Liver (tissue), 7 donors: ENCODE measurements at regions not wholly inside any gene's neighbourhood (a gene's known extent, or its start where the extent isn't known, plus 50 kb on each side); places are given as distances from the start of the nearest gene placed in this dataset.

ENCODE experiments used
- DNase-seq: peaks from one replicate; pipeline ENCODE4 v3.0.0-alpha.2; 2017; ENCODE audit warnings: low spot score
- H3K27ac ChIP-seq, 2 donors: one replicate each; pipeline ENCODE4 v1.7.0; 2013; ENCODE audit warnings: inconsistent platforms in 2 of 2, low read length in 2 of 2, control low read depth in 1 of 2, low read depth in 1 of 2, mild to moderate bottlenecking in 1 of 2
- H3K27me3 ChIP-seq, 4 donors: one replicate each; pipeline versions ENCODE4 v1.6.1 to v1.7.0; 2013; ENCODE audit warnings: low read length in 3 of 4, inconsistent platforms in 1 of 4, mild to moderate bottlenecking in 1 of 4, moderate library complexity in 1 of 4; ENCODE audit not compliant: control insufficient read depth in 4 of 4, insufficient read depth in 4 of 4
- H3K36me3 ChIP-seq, 4 donors: one replicate each; pipeline versions ENCODE4 v1.6.1 to v1.7.0; 2013; ENCODE audit warnings: low read length in 3 of 4, mild to moderate bottlenecking in 3 of 4, low read depth in 1 of 4, moderate library complexity in 1 of 4; ENCODE audit not compliant: control insufficient read depth in 4 of 4, insufficient read depth in 3 of 4
- H3K4me1 ChIP-seq, 4 donors: one replicate each; pipeline versions ENCODE4 v1.6.1 to v1.7.0; 2013; ENCODE audit warnings: low read length in 3 of 4, mild to moderate bottlenecking in 3 of 4, moderate library complexity in 1 of 4; ENCODE audit not compliant: control insufficient read depth in 4 of 4, insufficient read depth in 4 of 4
- H3K4me3 ChIP-seq, 3 donors: one replicate each; pipeline versions ENCODE4 v1.6.1 to v1.7.0; 2013; ENCODE audit warnings: low read length in 3 of 3, control low read depth in 1 of 3, low read depth in 1 of 3, mild to moderate bottlenecking in 1 of 3
- H3K9ac ChIP-seq, 2 donors: one replicate each; pipeline ENCODE4 v1.7.0; 2013; ENCODE audit warnings: low read length in 2 of 2, mild to moderate bottlenecking in 2 of 2, moderate library complexity in 2 of 2, control low read depth in 1 of 2, low read depth in 1 of 2
- H3K9me3 ChIP-seq, 4 donors: one replicate each; pipeline versions ENCODE4 v1.6.1 to v1.7.0; 2013; ENCODE audit warnings: low read length in 3 of 4; ENCODE audit not compliant: control insufficient read depth in 4 of 4
- FOXA1 ChIP-seq: IDR thresholded peaks from 2 replicates; pipeline ENCODE4 v1.6.1; 2016; ENCODE audit warnings: antibody characterized with exemption
- FOXA2 ChIP-seq: IDR thresholded peaks from 2 replicates; pipeline ENCODE4 v1.6.1; 2016; ENCODE audit warnings: antibody characterized with exemption
- GABPA ChIP-seq, 2 donors: IDR thresholded peaks in 1 of 2; conservative IDR thresholded peaks in 1 of 2; 2 replicates each; pipeline ENCODE4 v1.6.1; 2016; ENCODE audit warnings: antibody characterized with exemption in 2 of 2, mild to moderate bottlenecking in 1 of 2, moderate library complexity in 1 of 2
- HNF4A ChIP-seq, 2 donors: conservative IDR thresholded peaks; 2 replicates each; pipeline ENCODE4 v1.6.1; 2016; ENCODE audit warnings: antibody characterized with exemption in 2 of 2, mild to moderate bottlenecking in 2 of 2
- HNF4G ChIP-seq: IDR thresholded peaks from 2 replicates; pipeline ENCODE4 v1.6.1; 2016; ENCODE audit warnings: antibody characterized with exemption
- JUND ChIP-seq, 2 donors: IDR thresholded peaks; 2 replicates each; pipeline ENCODE4 v1.6.1; 2016; ENCODE audit warnings: antibody characterized with exemption in 2 of 2
- NR2F2 ChIP-seq: IDR thresholded peaks from 2 replicates; pipeline ENCODE4 v1.6.1; 2016; ENCODE audit warnings: antibody characterized with exemption
- RAD21 ChIP-seq, 2 donors: IDR thresholded peaks; 2 replicates each; pipeline ENCODE4 v1.6.1; 2016; ENCODE audit warnings: antibody characterized with exemption in 2 of 2, mild to moderate bottlenecking in 2 of 2
- RXRA ChIP-seq, 2 donors: IDR thresholded peaks; 2 replicates each; pipeline ENCODE4 v1.6.1; 2017 to 2018; ENCODE audit warnings: antibody characterized with exemption in 2 of 2, mild to moderate bottlenecking in 1 of 2
- SP1 ChIP-seq: IDR thresholded peaks from 2 replicates; pipeline ENCODE4 v1.6.1; 2018; ENCODE audit warnings: antibody characterized with exemption, mild to moderate bottlenecking
- TAF1 ChIP-seq: conservative IDR thresholded peaks from 2 replicates; pipeline ENCODE4 v1.6.1; 2016; ENCODE audit warnings: antibody characterized with exemption, mild to moderate bottlenecking
- YY1 ChIP-seq: IDR thresholded peaks from 2 replicates; pipeline ENCODE4 v1.6.1; 2016; ENCODE audit warnings: antibody characterized with exemption, mild to moderate bottlenecking
- WGBS: extraction: QIAGEN DNeasy Blood & Tissue Kit; methylation state at CpG from one replicate; pipeline ENCODE4 v1.1.7; 2013; 5-methylcytosine and 5-hydroxymethylcytosine counted together
- TF ChIP-seq, protein P1 (sequence below): IDR thresholded peaks from 2 replicates; pipeline ENCODE4 v1.6.1; 2016; ENCODE audit warnings: antibody characterized with exemption
- TF ChIP-seq, protein P2 (sequence below): IDR thresholded peaks from 2 replicates; pipeline ENCODE4 v1.6.1; 2016; ENCODE audit warnings: antibody characterized with exemption
- TF ChIP-seq, protein P3 (sequence below): IDR thresholded peaks from 2 replicates; pipeline ENCODE4 v1.6.1; 2016; ENCODE audit warnings: antibody characterized with exemption, mild to moderate bottlenecking
- TF ChIP-seq, protein P4 (sequence below): IDR thresholded peaks from 2 replicates; pipeline ENCODE4 v1.6.1; 2016; ENCODE audit warnings: antibody characterized with exemption
- donor health status: healthy.
- donor health status: healthy.
- donor health status: healthy.
- donor health status: healthy.

DNA sequence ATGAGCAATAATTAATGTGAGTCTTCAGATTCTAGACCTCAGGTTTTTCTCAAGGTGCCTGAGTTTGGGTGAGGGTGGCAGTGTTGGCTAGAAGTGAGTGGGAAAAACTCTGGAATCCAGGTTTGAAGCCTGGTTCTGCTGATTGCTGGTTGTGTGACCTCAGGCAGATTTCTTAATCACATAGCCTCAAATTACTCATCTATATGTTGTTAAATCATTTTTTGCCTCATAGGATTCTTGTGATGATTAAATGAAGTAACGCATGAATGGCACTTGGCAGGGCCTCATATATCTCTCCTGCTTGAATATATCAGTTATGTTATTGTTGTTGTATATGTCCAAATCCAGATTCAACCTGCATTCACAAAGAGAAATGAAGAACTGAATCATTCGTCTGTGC lies 60.5 kb downstream of the NR2F2 start:
- H3K4me3 ChIP-seq, result no peak overlapping the region
- TF ChIP-seq JUND (IDR thresholded peaks at IDR 0.05), result no peak
- TF ChIP-seq FOXA1, result no peak
- no peak for TF ChIP-seq NR2F2
- no peak for TF ChIP-seq RXRA (IDR thresholded peaks at IDR 0.05)
- TF ChIP-seq GABPA (IDR thresholded peaks at IDR 0.05 in 1 of 2, conservative IDR thresholded peaks at IDR 0.05 in 1 of 2), result no peak
- TF ChIP-seq TAF1, result no peak
- TF ChIP-seq HNF4G, result no peak
- TF ChIP-seq FOXA2, result no peak
- TF ChIP-seq HNF4A (conservative IDR thresholded peaks at IDR 0.05), result no peak
- TF ChIP-seq, protein P1, sequence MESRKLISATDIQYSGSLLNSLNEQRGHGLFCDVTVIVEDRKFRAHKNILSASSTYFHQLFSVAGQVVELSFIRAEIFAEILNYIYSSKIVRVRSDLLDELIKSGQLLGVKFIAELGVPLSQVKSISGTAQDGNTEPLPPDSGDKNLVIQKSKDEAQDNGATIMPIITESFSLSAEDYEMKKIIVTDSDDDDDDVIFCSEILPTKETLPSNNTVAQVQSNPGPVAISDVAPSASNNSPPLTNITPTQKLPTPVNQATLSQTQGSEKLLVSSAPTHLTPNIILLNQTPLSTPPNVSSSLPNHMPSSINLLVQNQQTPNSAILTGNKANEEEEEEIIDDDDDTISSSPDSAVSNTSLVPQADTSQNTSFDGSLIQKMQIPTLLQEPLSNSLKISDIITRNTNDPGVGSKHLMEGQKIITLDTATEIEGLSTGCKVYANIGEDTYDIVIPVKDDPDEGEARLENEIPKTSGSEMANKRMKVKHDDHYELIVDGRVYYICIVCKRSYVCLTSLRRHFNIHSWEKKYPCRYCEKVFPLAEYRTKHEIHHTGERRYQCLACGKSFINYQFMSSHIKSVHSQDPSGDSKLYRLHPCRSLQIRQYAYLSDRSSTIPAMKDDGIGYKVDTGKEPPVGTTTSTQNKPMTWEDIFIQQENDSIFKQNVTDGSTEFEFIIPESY, result no peak
- TF ChIP-seq, protein P2, sequence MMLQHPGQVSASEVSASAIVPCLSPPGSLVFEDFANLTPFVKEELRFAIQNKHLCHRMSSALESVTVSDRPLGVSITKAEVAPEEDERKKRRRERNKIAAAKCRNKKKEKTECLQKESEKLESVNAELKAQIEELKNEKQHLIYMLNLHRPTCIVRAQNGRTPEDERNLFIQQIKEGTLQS, result no peak
- no peak for TF ChIP-seq YY1
- no peak for TF ChIP-seq RAD21 (IDR thresholded peaks at IDR 0.05)
- no peak for TF ChIP-seq SP1
- TF ChIP-seq, protein P3, sequence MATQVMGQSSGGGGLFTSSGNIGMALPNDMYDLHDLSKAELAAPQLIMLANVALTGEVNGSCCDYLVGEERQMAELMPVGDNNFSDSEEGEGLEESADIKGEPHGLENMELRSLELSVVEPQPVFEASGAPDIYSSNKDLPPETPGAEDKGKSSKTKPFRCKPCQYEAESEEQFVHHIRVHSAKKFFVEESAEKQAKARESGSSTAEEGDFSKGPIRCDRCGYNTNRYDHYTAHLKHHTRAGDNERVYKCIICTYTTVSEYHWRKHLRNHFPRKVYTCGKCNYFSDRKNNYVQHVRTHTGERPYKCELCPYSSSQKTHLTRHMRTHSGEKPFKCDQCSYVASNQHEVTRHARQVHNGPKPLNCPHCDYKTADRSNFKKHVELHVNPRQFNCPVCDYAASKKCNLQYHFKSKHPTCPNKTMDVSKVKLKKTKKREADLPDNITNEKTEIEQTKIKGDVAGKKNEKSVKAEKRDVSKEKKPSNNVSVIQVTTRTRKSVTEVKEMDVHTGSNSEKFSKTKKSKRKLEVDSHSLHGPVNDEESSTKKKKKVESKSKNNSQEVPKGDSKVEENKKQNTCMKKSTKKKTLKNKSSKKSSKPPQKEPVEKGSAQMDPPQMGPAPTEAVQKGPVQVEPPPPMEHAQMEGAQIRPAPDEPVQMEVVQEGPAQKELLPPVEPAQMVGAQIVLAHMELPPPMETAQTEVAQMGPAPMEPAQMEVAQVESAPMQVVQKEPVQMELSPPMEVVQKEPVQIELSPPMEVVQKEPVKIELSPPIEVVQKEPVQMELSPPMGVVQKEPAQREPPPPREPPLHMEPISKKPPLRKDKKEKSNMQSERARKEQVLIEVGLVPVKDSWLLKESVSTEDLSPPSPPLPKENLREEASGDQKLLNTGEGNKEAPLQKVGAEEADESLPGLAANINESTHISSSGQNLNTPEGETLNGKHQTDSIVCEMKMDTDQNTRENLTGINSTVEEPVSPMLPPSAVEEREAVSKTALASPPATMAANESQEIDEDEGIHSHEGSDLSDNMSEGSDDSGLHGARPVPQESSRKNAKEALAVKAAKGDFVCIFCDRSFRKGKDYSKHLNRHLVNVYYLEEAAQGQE, result no peak
- TF ChIP-seq, protein P4, sequence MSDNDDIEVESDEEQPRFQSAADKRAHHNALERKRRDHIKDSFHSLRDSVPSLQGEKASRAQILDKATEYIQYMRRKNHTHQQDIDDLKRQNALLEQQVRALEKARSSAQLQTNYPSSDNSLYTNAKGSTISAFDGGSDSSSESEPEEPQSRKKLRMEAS, result no peak
- H3K27me3 ChIP-seq, result no peaks in the 10 kb centered on the region
- H3K4me1 ChIP-seq, result peaks cover 0 to 6% (median 2%) of the 10 kb centered on the region in 4 donors
- 96% methylated on average over 2 of the region's 2 CpGs for WGBS
- H3K9me3 ChIP-seq, result no peaks in the 10 kb centered on the region
- H3K9ac ChIP-seq, result no peak overlapping the region
- H3K27ac ChIP-seq, result no peak overlapping the region
- DNase-seq, result no peak
- no peaks in the 10 kb centered on the region for H3K36me3 ChIP-seq

DNA sequence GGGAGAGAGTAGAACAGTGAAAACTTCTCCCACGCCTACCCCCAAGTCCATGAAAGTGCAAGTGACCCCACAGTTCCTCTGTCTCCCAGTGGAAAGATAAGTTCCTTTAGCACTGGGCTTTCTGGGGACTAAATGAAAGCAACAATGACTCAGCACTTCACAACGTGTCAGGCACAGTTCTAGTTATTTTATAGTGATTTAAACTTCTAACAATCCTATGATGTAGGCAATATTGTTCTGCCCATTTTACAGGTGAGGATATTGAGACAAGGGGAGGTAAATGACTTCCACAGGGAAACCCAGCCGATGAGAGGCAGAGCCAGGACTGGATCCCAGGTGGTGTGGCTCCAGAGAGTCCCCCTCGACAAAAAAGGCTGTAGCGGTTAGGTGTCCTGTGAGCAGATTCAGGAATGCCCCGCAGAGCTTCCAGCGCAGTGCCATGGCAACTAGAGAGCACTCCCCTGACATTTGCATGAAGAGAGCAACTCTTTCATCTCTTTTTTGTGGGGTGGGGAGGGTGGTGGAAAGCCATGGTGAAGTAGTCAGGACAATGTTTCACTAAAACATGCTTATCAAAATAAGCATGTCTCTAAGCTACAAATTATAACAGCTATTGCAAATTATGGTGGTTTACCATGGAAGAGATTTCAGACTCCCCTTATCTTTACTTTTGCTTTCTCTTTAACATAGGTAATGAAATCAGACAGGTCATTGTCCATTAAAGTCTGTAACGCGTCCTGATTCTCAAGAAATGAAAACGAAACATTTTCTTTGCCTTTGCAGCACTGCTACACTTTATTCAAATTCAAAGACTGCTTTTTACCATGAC lies 62.1 kb downstream of the NR2F2 start:
- H3K27ac ChIP-seq, result peak overlapping the region in 1 of 2 donors; percentile 7
- WGBS, result 43% methylated on average over 10 of the region's 10 CpGs
- H3K9ac ChIP-seq, result no peak overlapping the region
- H3K9me3 ChIP-seq, result no peaks in the 10 kb centered on the region
- DNase-seq, result no peak
- H3K4me1 ChIP-seq, result peaks cover 0 to 6% (median 2%) of the 10 kb centered on the region in 4 donors
- H3K4me3 ChIP-seq, result peak overlapping the region; percentile 46 to 49 (median 46)
- TF ChIP-seq HNF4A (conservative IDR thresholded peaks at IDR 0.05) (peak in 1 of 2 donors; percentile 20), JUND (IDR thresholded peaks at IDR 0.05) (no peak), YY1 (peak; percentile 23)
- no peaks in the 10 kb centered on the region for H3K36me3 ChIP-seq
- no peaks in the 10 kb centered on the region for H3K27me3 ChIP-seq
